GM18519 (cell line): ENCODE measurements at regions not wholly inside any gene's neighbourhood (a gene's known extent, or its start where the extent isn't known, plus 50 kb on each side); places are given as distances from the start of the nearest gene placed in this dataset.

ENCODE experiments used
- ATAC-seq: cut with Tn5 transposase; IDR thresholded peaks from one replicate; pipeline ENCODE4 v1.9.1; 2021; ENCODE audit warnings: mild to moderate bottlenecking, moderate library complexity; ENCODE audit not compliant: unreplicated experiment, low FRiP score

DNA sequence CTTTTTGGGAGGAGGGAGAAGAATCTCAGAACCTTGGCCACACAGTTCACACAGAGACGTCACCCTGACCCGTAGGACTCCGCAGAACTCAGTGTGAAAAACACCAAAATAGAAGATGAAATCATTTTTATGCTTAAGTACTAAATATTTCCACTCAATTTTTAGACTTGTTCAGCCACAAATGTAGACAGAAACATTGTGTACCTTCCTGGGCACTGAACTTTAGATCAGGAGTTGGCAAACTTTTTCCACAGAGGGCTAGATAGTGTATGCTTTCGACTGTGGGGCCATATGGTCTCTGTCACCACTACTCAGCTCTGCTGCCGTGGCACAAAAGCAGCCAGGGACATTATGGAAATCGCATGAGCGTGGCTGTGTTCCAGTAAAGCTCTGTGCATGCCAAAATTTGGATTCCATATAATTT is 61.8 kb upstream of the STOX2 start:
- no peak for ATAC-seq

DNA sequence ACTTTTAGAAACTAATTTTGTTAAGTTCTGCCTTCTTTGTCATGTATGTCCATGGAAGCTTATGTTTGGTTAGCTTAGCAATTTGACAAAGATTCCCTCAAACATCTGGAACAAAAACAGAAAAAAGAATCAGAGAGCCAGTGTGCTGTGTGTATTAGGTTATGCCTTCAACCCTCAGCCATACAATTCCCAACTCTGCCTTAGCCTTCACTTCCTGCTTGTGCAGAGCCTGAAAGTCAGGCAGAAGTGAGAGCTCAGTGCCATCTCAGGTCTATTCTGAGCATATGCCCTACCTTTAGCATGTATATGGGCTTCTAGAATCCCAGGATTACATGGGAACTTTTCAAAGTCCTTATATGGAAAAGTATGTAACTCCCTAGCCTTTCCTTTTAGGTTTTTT is 58.2 kb upstream of the STOX2 start:
- ATAC-seq, result no peak

DNA sequence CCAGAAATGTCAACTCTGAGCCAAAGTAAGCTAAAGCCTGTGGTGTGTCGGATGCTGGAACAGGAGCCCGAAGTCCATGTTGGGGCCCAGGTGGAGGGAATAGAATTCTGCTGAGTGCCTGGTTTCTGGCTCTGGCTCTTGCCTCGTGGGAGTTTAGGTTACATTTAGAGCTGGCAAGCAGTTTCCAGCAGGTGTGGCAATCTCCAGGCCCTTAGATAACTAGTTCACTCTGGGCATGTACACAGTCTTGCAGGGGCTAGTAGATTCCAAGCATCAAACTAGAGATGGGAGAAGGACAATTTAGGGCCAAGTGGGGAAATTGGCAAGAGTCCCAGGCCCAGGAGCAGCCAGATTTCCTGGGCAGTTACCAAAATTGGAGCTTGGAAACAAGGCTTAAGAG is 56.3 kb upstream of the STOX2 start:
- ATAC-seq, result no peak

DNA sequence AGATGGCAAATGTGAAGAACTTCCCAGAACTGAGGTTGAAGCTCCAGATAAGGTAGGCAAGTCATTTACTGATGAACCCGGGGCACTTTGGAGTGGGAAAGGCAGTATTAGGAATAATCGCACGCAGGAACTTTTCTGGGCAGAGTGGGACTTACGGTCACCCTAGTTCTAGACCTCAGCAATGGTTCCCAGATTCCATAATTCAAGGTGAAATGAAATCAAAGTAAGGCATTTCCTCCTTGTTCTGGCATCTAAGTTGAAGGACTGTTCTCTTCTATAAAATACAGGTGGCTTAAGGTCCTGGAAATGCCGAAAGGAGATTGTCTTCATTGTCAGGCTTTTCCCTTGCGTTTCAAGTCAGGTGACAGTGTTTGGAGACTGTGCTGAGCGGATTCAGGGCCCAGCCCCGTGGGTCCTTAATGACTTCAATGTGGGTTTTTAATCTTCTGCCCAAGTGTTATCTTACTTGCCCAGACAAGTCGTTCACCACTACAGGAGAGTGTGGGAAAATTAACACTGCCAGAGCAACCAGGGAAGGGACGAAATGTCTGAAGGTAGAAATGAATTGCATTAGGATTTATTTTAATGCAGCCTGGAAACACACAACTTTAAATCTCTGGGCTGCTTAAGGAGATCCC is 52.1 kb upstream of the STOX2 start:
- ATAC-seq, result no peak

DNA sequence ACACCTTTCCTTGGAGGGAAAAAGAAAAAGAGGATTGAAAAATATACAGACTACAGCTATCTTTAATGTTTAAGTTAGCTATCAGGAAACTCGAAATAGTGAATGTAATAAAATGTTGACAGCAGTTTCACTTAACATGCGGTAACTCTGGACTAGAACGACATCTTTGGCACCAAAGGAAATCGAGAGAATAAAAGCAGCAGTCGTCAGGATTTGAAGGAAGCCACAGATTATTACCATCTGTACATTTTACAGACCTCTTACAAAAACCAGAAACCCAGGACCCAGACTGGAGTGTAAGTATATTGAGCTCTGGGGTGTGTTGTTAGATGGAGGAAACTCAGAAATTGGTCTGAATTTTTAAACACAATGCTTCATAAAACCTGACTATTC is 51.6 kb upstream of the STOX2 start:
- no peak for ATAC-seq
